GM13976 (cell line): ENCODE measurements at regions not wholly inside any gene's neighbourhood (a gene's known extent, or its start where the extent isn't known, plus 50 kb on each side); places are given as distances from the start of the nearest gene placed in this dataset.

Source experiments
- DNase-seq: peaks from one replicate; pipeline ENCODE4 v3.0.0; 2012; ENCODE audit warnings: low spot score
- in situ Hi-C: fragments of 300-500 bp; cut with MboI; formaldehyde crosslinking; loops from one replicate; pipeline ENCODE4 v1.12.0; 2022; ENCODE audit warnings: low sequenced_read_pairs, mixed read lengths, inconsistent platforms; ENCODE audit not compliant: unreplicated experiment
- TF ChIP-seq, protein P1 (sequence below): IDR thresholded peaks from 2 replicates; pipeline ENCODE4 v1.5.1; 2012; ENCODE audit warnings: borderline replicate concordance, mild to moderate bottlenecking; ENCODE audit not compliant: insufficient read depth; ENCODE audit errors: extremely low read depth, missing control alignments, control extremely low read depth

GRCh38 chr6:12418946-12419345 is 128.8 kb downstream of the EDN1 start:
- TF ChIP-seq, protein P1, sequence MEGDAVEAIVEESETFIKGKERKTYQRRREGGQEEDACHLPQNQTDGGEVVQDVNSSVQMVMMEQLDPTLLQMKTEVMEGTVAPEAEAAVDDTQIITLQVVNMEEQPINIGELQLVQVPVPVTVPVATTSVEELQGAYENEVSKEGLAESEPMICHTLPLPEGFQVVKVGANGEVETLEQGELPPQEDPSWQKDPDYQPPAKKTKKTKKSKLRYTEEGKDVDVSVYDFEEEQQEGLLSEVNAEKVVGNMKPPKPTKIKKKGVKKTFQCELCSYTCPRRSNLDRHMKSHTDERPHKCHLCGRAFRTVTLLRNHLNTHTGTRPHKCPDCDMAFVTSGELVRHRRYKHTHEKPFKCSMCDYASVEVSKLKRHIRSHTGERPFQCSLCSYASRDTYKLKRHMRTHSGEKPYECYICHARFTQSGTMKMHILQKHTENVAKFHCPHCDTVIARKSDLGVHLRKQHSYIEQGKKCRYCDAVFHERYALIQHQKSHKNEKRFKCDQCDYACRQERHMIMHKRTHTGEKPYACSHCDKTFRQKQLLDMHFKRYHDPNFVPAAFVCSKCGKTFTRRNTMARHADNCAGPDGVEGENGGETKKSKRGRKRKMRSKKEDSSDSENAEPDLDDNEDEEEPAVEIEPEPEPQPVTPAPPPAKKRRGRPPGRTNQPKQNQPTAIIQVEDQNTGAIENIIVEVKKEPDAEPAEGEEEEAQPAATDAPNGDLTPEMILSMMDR = no peak
- in situ Hi-C loops = no loop called here
- DNase-seq = no peak

DNA sequence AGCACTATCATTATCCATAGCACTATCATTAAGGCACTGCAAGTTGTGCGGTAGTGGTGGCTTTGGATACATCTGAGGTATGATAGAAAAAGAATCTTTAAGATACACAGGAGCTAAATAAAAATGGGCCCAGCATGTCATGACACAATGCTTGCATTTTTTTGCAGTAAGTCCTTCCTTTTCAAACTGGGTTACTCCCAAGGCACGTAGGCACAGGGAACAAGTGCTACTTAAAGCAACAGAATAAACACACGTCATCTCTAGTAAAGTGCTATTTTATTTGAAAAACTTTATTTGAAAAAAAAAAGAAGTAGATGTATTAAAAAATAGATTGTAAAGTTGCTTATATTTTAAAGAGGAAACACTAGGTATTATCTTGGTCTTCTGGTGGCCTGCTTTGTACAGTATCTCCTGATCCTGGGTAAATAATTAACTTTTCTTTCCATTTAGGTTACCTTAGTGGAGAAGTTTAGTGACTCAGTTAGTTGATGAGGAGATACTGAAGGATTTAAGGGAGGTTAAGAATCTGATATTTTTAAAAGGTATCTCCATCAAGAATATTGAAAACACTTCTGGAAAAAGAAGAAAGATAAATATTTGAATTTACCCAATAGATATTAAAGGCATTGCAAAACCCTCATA is 129.6 kb downstream of the EDN1 start:
- no peak for DNase-seq
- TF ChIP-seq, protein P1 = no peak
- in situ Hi-C loops = no loop called here

- in situ Hi-C loops = no loop called here
- TF ChIP-seq, protein P1 = no peak
- no peak for DNase-seq
Measured at GRCh38 chr6:12420626-12421025, 130.5 kb downstream of the EDN1 start.

- DNase-seq = no peak
- in situ Hi-C loops = no loop called here
- TF ChIP-seq, protein P1 = no peak
Measured at GRCh38 chr6:12421596-12421995, 131.4 kb downstream of the EDN1 start.

- TF ChIP-seq, protein P1 = no peak
- in situ Hi-C loops = no loop called here
- no peak for DNase-seq
Measured at GRCh38 chr6:12422848-12423247, 132.7 kb downstream of the EDN1 start.

GRCh38 chr6:12423832-12424231 is 133.7 kb downstream of the EDN1 start:
- no peak for DNase-seq
- in situ Hi-C loops = no loop called here

More at GRCh38 chr6:12423832-12424231, 133.7 kb downstream of the EDN1 start:
- TF ChIP-seq, protein P1 = no peak
